Keratinocyte (primary cell): ENCODE measurements at regions not wholly inside any gene's neighbourhood (a gene's known extent, or its start where the extent isn't known, plus 50 kb on each side); places are given as distances from the start of the nearest gene placed in this dataset.

Experiments
- DNase-seq: peaks from one replicate; pipeline ENCODE4 v3.0.0-alpha.2; 2011; ENCODE audit warnings: low read depth, missing footprints, low spot score
- FAIRE-seq: peaks from 2 replicates; lab custom pipeline; 2011; peaks lifted over from hg19 to GRCh38; lab: Jason Lieb, UNC
- H2AFZ ChIP-seq: 2 replicates; pipeline ENCODE4 v1.6.0; 2012; ENCODE audit warnings: low read length, control low read depth, inconsistent platforms; ENCODE audit not compliant: control insufficient read depth
- H3K27ac ChIP-seq: 2 replicates; pipeline ENCODE4 v1.5.1; 2011; ENCODE audit warnings: low read length; ENCODE audit not compliant: control insufficient read depth, insufficient read depth
- H3K27me3 ChIP-seq: 3 replicates; pipeline ENCODE4 v1.6.0; 2011; ENCODE audit warnings: low read length; ENCODE audit not compliant: control insufficient read depth, insufficient read depth; ENCODE audit errors: extremely low read depth
- H3K36me3 ChIP-seq, 2 experiments: 2 replicates in 1 of 2; 3 replicates in 1 of 2; pipeline ENCODE4 v1.5.1; 2011; ENCODE audit warnings: low read length in 2 of 2, mild to moderate bottlenecking in 1 of 2; ENCODE audit not compliant: control insufficient read depth in 2 of 2, insufficient read depth in 2 of 2; ENCODE audit errors: extremely low read depth in 1 of 2
- H3K4me1 ChIP-seq: 3 replicates; pipeline ENCODE4 v1.5.1; 2011; ENCODE audit warnings: low read length; ENCODE audit not compliant: control insufficient read depth, insufficient read depth; ENCODE audit errors: extremely low read depth
- H3K4me2 ChIP-seq: 3 replicates; pipeline ENCODE4 v1.6.0; 2011; ENCODE audit warnings: low read depth, low read length; ENCODE audit not compliant: control insufficient read depth, insufficient read depth; ENCODE audit errors: extremely low read depth
- H3K4me3 ChIP-seq, 3 experiments: fragments of 200-600 bp in 1 of 3; sonication (generic) in 1 of 3; 2 replicates in 2 of 3; 3 replicates in 1 of 3; pipeline ENCODE4 v1.5.1; 2011 to 2016; ENCODE audit warnings: low read length in 3 of 3, mild to moderate bottlenecking in 3 of 3, control low read depth in 2 of 3, inconsistent platforms in 1 of 3, low read depth in 1 of 3, mixed read lengths in 1 of 3, mixed run types in 1 of 3, moderate library complexity in 1 of 3; ENCODE audit not compliant: control insufficient read depth in 2 of 3, insufficient read depth in 2 of 3; ENCODE audit errors: extremely low read depth in 1 of 3
- H3K79me2 ChIP-seq: 2 replicates; pipeline ENCODE4 v1.6.0; 2012; ENCODE audit warnings: low read length; ENCODE audit not compliant: control insufficient read depth, insufficient read depth
- H3K9ac ChIP-seq: 3 replicates; pipeline ENCODE4 v1.6.0; 2011; ENCODE audit warnings: low read length; ENCODE audit not compliant: control insufficient read depth, insufficient read depth; ENCODE audit errors: extremely low read depth
- H3K9me1 ChIP-seq: 3 replicates; pipeline ENCODE4 v1.6.0; 2011; ENCODE audit warnings: low read length; ENCODE audit not compliant: control insufficient read depth, insufficient read depth; ENCODE audit errors: extremely low read depth
- H3K9me3 ChIP-seq: 2 replicates; pipeline ENCODE4 v1.5.1; 2012; ENCODE audit warnings: low read depth, low read length; ENCODE audit not compliant: control insufficient read depth
- H4K20me1 ChIP-seq: 3 replicates; pipeline ENCODE4 v1.6.0; 2011; ENCODE audit warnings: low read length; ENCODE audit not compliant: control insufficient read depth, insufficient read depth; ENCODE audit errors: extremely low read depth
- EZH2 ChIP-seq: IDR thresholded peaks from one replicate; pipeline ENCODE4 v1.6.1; 2012; ENCODE audit warnings: inconsistent platforms, mild to moderate bottlenecking, low read length, moderate library complexity
- dilution Hi-C: fragments of 300-500 bp; cut with MboI; formaldehyde crosslinking; loops from one replicate; pipeline ENCODE4 v1.7.0; 2020; ENCODE audit warnings: low sequenced_read_pairs; ENCODE audit not compliant: extremely low pct_ligation_motif_present
- TF ChIP-seq, protein P1 (sequence below), 3 experiments: IDR thresholded peaks in 1 of 3; conservative IDR thresholded peaks in 1 of 3; optimal IDR thresholded peaks in 1 of 3; 2 replicates in 2 of 3; 3 replicates in 1 of 3; pipeline versions ENCODE3 to v1.5.1; 2011; ENCODE audit warnings: low read length in 3 of 3, mild to moderate bottlenecking in 3 of 3, moderate library complexity in 2 of 3, control low read depth in 1 of 3, inconsistent platforms in 1 of 3; ENCODE audit not compliant: insufficient read depth in 2 of 3; ENCODE audit errors: extremely low read depth in 1 of 3

DNA sequence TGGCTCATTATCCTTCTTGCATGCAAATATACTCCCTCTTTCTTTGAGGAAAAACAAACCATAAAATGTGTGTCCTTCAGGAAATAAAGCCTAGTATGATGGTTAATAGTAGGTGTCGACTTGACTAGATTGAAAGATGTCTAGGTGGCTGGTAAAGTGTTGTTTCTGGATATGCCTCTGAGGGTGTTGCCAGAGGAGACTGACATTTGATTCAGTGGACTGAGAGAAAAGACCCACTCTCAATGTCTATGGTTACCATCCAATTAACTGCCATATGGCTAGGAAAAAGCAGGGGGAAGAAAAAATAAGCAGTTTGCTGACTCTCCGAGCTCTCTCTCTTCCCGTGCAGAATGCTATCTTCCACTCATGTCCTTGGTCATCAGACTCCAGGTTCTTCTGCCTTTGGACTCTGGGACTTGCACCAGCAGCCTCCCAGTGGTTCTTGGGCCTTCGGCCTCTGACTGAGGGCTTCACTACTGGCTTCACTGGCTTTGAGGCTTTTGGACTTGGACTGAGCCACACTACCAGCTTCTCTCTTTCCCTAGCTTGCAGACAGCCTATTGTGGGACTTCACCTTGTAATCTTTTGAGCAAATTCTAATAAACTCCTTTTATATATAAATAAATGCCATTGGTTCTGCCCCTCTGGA is 532.1 kb upstream of the HTR2C start:
- Histone ChIP-seq H3K36me3 (no peaks in the 10 kb centered on the region), H3K27ac (no peak overlapping the region), H3K4me1 (no peaks in the 10 kb centered on the region), H3K4me2 (no peak overlapping the region), H2AFZ (no peak overlapping the region), H3K9ac (no peak overlapping the region), H4K20me1 (no peaks in the 10 kb centered on the region), H3K4me3 (no peak overlapping the region), H3K9me3 (no peaks in the 10 kb centered on the region), H3K27me3 (no peaks in the 10 kb centered on the region), H3K79me2 (no peaks in the 10 kb centered on the region), H3K9me1 (no peaks in the 10 kb centered on the region)
- dilution Hi-C loops = no loop called here
- TF ChIP-seq EZH2 = no peak
- TF ChIP-seq, protein P1, sequence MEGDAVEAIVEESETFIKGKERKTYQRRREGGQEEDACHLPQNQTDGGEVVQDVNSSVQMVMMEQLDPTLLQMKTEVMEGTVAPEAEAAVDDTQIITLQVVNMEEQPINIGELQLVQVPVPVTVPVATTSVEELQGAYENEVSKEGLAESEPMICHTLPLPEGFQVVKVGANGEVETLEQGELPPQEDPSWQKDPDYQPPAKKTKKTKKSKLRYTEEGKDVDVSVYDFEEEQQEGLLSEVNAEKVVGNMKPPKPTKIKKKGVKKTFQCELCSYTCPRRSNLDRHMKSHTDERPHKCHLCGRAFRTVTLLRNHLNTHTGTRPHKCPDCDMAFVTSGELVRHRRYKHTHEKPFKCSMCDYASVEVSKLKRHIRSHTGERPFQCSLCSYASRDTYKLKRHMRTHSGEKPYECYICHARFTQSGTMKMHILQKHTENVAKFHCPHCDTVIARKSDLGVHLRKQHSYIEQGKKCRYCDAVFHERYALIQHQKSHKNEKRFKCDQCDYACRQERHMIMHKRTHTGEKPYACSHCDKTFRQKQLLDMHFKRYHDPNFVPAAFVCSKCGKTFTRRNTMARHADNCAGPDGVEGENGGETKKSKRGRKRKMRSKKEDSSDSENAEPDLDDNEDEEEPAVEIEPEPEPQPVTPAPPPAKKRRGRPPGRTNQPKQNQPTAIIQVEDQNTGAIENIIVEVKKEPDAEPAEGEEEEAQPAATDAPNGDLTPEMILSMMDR (optimal IDR thresholded peaks at IDR 0.05 in 1 of 3, IDR thresholded peaks at IDR 0.05 in 1 of 3, conservative IDR thresholded peaks at IDR 0.05 in 1 of 3; ENCODE audit: extremely low read depth in 1 of 3, insufficient read depth in 2 of 3, low read length in 3 of 3) = no peak
- DNase-seq = no peak
- FAIRE-seq = no peak

DNA sequence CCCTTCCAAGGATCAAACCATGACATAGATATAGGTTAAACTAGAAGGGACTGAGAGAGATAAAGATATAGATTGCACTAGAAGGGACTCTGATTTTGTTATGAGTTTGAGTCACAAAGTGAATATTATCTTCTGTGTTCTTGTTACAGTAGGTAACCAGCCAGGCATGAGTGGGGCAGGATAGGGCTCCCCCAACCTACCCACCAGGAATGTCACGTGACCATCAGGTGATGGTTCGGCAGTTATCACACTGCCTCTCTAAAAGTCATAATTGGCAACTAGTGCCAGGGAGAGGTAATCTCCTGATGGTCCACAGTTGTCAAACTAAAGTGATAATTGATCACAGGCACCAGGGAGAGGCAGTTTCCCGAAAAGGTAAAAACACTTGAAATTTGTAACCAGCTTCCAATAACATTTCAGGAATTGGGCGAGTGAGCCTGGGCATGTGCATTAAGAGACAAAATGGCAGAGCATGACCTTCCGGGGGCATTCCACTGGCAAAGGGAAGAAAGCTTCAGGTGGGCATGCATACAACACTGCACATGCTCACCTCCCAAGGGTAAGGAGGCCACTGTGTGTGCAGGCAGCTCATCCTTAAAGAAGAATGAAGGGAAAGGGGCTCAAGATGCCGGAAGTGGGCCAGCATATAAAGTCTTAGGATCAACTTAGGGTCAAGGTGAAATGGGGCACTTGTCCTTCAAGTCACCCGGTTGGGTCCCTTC is 533.6 kb upstream of the HTR2C start:
- Histone ChIP-seq H3K4me3 (no peak overlapping the region), H3K9me3 (no peaks in the 10 kb centered on the region), H3K4me1 (no peaks in the 10 kb centered on the region), H3K36me3 (no peaks in the 10 kb centered on the region), H3K9ac (no peak overlapping the region), H3K79me2 (no peaks in the 10 kb centered on the region), H3K9me1 (no peaks in the 10 kb centered on the region), H3K27ac (no peak overlapping the region), H2AFZ (no peak overlapping the region), H4K20me1 (no peaks in the 10 kb centered on the region), H3K4me2 (no peak overlapping the region), H3K27me3 (no peaks in the 10 kb centered on the region)
- no peak for TF ChIP-seq EZH2
- TF ChIP-seq, protein P1 (optimal IDR thresholded peaks at IDR 0.05 in 1 of 3, IDR thresholded peaks at IDR 0.05 in 1 of 3, conservative IDR thresholded peaks at IDR 0.05 in 1 of 3; ENCODE audit: extremely low read depth in 1 of 3, insufficient read depth in 2 of 3, low read length in 3 of 3) = no peak
- FAIRE-seq (no peak), DNase-seq (no peak)
- dilution Hi-C loops = no loop called here
